HG02840 (cell line): ENCODE measurements at regions not wholly inside any gene's neighbourhood (a gene's known extent, or its start where the extent isn't known, plus 50 kb on each side); places are given as distances from the start of the nearest gene placed in this dataset.

Experiments
- ATAC-seq: cut with Tn5 transposase; IDR thresholded peaks from one replicate; pipeline ENCODE4 v1.9.1; 2021; ENCODE audit warnings: mild to moderate bottlenecking, moderate library complexity, moderate number of reproducible peaks; ENCODE audit not compliant: unreplicated experiment, low FRiP score

DNA sequence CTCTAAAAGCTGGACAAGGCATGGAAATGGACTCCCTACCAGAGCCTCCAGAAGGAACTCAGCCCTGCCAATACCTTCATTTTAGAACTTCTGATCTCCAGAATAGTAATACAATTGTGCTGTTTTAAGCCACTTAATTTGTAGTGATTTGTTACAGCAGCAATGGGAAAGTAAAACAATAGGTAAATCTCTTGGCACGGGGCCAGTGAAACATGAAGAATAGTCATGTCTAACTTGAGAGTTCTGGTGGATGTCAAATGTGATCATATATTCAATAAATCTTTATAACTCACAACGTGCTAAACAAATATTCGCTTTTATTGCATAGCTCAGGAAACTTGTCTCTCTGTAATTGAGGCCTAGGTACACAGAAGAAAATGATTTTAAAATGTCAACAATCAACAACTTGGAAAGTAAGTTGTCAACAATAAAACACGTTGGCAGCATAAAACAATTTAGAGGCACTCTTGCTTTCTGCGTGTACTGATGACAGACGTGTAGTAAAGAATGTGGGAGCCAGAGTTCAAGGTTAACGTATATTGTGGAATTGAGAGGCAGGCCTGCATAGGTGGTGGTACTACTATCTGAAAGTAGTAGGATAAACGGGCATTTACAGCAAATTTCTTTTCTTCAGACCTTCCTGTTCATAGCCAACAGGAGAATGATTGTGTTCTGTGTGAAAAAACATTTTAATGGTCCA, 140.5 kb upstream of the OPRM1 start:
- ATAC-seq, result no peak

- ATAC-seq, result no peak
These were observed 156.6 kb upstream of the OPRM1 start for GRCh38 chr6:153882411-153882810.

GRCh38 chr6:153873541-153873940, 165.5 kb upstream of the OPRM1 start:
- ATAC-seq, result no peak

DNA sequence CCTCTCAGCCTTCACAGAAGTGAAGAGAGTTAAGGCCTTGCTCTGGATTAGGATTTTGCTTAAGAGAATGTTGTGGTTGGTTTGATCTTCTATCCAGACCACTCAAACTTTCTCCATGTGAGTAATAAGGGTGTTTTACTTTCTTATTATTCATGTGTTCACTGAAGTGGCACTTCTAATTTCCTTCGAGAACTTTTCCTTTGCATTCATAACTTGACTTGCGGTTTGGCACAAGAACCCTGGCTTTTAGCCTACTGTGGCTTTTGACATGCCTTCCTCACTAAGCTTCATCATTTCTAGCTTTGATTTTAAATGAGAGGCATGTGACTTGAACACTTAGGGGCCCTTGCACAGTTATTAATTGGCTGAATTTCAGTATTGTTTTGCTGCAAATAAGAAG, 166.1 kb upstream of the OPRM1 start:
- no peak for ATAC-seq

GRCh38 chr6:153862927-153863326, 176.1 kb upstream of the OPRM1 start:
- no peak for ATAC-seq

DNA sequence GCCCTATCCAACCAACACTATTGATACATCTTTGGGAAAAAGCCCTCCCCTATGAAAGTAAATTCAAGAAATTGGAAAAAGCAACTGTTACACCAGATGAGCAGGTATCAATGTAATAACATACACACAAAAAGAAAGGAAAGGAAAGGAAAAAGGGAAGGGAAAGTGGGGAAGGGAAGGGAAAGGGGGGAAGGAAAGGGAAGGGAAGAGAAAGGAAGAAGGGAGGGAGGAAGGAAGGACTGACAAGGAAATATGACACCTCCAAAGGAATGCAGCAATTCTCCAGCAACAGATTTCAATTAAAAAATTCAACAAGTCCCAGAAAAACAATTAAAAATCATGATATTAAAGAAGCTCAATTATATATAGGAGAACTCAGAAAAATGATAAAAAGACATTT, 176.9 kb upstream of the OPRM1 start:
- no peak for ATAC-seq

DNA sequence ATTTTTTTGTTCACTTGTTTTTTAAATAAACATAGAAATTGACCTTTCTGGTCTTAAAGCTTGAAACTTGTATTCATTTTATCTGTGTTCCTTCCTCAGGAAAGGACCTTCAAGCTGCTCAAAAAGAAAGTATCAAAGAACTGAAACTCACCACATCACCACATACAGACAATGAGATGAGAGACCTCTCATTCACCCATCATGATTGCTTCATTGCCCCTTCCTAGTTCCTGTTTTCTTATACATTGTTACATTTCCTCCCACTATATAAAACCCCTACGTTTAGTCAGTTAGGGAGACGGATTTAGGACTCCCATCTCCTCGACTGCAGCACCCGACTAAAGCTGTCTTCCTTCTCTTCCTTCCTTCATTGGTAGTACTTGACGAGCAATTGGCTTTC, 180.5 kb upstream of the OPRM1 start:
- ATAC-seq, result no peak

DNA sequence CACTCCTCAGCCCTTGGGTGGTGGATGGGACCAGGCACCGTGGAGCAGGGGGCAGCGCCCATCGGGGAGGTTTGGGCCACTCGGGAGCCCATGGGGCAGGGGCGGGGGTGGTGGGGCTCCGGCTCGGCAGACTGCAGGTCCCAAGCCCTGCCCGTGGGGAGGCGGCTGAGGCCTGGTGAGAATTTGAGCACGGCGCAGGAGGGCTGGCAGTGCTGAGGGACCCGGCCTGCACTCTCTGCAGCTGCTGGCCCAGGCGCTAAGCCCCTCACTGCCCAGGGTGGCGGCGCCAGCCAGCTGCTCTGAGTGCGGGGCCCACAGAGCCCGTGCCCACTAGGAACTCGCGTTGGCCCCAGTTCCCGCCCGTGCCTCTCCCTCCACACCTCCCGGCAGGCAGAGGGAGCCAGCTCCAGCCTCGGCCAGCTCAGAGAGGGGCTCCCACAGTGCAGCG, 182.1 kb upstream of the OPRM1 start:
- no peak for ATAC-seq

DNA sequence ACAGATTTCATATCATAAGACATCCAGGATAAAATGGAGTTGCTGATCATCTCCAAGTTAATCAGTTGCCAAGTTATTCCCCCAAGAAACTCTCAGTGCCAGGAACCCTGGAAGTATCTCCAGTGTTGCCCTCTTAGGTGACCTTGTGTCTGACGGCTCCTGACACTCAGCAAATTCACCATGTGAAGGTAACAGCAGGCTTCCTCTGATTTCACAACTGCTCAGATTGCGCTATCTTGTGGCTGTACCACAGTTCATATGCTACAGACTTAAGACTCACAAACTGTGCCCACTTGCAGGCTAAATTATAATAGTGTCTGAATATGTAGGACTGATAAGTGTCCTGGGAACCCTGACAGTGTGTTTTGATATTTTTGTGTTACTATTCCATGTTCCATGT, 186.6 kb upstream of the OPRM1 start:
- no peak for ATAC-seq

GRCh38 chr6:153852034-153852433, 187.0 kb upstream of the OPRM1 start:
- no peak for ATAC-seq

GRCh38 chr6:153849072-153849779, 189.8 kb upstream of the OPRM1 start:
- no peak for ATAC-seq

DNA sequence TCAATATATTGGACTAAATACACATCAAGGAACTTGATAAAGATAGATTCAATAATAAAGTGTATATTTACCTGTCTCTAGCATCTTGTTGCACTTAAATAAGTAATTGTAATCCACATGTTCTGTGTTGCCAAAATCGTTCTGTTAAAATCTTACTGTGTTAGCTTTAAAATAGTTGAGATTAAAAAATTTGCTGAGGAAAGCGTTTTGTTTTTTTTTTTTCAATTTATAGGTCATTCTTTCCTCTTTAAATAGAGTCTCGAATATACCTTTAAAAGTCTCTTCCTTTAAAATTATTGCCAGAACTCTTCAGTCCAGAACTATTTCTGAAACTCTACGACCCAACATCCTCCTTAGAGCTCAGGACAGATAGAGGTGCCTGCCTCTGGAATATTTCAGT, 195.6 kb upstream of the OPRM1 start:
- no peak for ATAC-seq

DNA sequence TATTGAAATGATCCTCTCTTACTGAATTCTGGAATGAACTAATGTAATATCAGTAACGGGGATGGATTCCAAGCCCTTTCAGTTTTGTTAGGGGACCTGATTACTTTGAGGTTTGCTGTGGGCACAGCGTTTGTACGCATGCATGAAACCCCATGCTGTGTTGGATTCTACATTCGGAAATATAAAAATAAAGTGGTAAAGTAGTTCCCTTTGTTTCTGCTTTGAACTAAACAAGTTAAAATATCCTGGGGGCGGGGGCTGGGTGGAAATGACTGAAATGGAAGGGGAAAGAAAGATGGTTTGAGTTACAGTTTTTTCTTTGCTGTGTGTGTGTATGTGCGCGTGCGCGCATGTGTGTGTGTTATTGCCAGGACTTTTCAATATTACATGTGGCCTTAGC, 196.5 kb upstream of the OPRM1 start:
- ATAC-seq, result no peak

DNA sequence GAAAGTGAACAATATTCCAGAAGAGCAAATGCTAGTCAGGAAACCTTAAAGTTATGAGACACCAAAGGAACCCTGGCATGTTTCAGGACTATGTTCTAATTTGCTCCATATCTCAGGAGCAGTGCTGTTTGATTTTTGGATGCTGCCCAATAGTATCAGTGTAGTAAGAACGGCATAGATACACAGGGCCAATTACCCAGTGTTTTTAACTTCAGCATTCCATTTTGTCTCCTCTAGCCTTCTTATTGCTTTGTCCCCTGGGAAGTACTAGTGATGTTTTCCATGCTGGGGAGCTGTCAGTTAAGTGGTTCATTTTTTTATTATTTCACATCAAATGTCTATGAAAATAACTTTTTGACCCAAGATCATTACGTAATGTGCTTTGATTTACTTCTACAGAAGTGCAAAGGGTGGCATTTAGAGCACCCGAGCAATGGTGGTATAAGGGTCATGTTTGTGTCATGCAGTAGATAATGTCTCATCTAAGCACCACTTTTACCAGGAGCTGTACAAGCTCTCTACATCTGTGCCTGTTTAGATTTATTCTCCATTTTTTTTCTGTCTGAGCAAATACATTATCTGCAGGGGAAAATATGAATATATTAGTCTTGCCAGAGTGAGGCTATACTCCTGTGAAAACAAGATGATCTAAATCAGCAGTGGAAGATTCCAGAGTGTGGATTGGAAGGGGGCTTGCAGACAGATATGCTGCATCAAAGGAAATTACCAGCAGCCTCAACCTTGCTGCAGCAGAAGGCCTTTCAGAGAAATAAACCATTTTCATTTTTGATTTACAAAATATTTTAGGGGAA, 198.8 kb upstream of the OPRM1 start:
- ATAC-seq, result no peak

DNA sequence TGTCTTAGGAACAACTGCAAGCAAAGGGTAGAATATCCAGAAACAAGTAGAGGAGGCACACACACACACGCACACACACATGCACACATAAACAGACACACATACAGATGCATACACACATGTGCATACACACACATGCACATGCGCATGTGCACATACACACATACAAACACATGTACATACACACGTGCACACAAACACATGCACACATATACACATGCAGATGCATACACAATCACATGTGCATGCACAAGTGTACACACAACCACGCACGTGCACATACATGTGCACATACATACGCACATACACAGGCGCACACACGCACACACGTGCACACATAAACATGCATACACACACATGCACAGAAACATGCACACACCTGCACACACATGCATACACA, 206.5 kb upstream of the OPRM1 start:
- no peak for ATAC-seq

- no peak for ATAC-seq
These were observed 207.5 kb upstream of the OPRM1 start for GRCh38 chr6:153831350-153832078.

DNA sequence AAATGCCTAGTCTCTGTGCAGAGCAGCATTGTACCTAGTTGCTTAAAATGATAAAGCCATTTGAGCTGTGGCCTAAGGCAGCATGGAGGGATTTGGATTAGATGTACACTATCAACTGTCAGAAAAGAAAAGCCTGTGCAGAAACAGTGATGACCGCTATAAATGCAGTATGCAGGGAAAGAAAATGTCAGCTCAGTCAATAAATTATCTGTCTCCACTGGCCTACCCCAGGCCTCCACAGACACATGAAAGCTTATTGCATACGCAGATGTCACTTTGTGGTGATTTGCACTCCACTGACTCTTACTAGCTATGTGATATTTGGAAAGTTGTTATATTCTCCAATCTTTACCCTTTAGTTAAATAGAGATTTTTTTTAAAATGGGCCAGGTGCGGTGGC, 221.9 kb upstream of the OPRM1 start:
- ATAC-seq, result no peak

- ATAC-seq, result no peak
These were observed 222.7 kb upstream of the OPRM1 start for GRCh38 chr6:153816366-153816765.

DNA sequence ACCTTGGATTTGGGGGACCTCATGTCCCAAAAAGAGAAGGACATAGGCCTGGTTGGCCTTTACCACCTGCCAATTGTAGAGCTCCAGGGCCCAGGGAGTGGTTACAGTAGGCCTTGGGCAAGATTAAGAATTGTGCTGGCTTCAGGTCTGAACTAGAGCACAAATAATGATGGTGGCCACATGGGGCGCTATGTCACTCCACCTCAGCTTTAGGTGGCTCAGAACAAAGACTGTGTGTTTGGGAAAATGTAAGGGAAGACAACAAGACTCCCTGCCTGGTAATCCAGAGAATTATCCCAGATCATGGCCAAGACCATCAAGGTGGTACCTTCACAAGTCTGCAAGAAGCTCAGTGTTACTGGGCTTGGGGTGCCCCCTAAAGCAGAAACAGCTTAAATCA, 224.9 kb upstream of the OPRM1 start:
- ATAC-seq, result no peak

DNA sequence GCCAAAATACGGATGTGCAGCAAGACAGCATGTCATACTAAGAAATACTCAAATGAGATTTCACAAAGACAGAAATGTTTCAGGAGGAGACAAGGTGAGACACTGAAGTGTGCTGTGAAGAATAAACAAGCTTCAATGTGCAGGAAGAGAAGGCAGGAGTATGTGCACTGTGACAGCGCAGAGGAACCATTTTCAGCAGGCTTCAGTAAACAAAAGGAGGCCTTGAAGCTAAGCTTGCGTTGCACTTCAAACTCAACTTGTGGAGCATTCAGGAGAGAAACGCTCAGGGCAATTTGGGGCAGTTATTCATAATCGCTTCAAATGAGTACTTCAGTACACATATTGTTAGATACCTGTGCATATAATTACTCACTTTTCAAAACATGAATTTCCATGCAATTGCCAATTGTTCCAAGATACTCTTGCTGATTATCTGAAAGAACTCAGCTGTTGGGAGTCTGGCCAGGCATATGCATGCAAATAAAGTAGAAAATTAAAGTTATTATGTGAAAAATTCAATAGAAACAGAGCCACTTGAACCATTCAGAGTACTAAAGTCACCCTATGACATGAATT, 234.2 kb upstream of the OPRM1 start:
- ATAC-seq, result no peak
